ENCODE measurements at regions not wholly inside any gene's neighbourhood (a gene's known extent, or its start where the extent isn't known, plus 50 kb on each side); places are given as distances from the start of the nearest gene placed in this dataset.

DNA sequence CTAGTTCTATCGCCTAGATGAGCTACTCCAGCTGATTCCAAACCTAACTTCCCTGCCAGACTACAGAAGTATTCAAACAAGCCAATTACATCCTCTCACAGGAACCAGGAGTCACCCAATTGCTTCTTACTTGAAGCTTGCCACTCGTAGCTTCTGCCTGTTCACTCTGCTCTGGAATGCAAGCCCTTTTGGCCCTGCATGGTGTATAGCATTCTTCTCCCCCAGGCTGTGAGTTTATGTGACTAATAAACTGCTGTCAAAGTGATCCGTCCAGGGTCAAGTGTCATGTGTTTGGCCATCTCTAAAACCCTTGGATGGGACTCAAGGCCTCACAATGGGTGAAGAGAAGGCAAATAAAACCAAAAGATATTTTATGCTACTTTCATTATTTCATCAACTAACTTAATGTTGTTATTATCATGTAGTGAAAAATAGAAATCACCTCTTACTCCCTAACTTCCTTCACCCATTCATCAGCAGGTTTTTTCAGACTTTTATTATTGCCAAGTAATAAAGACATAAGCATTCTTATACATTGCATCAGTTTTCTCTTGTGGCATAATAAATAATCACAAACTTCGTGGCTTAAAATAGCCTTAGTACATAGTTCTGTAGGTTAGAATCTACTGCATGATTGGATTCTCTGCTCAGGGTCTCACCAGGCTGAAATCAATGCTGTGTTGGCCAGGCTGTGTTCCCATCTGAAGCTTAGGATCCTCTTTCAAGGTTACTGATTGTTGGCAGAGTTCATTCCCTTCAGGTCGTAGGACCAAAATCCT, 1981.7 kb upstream of the FLRT2 start:
- TF ChIP-seq, protein P1, sequence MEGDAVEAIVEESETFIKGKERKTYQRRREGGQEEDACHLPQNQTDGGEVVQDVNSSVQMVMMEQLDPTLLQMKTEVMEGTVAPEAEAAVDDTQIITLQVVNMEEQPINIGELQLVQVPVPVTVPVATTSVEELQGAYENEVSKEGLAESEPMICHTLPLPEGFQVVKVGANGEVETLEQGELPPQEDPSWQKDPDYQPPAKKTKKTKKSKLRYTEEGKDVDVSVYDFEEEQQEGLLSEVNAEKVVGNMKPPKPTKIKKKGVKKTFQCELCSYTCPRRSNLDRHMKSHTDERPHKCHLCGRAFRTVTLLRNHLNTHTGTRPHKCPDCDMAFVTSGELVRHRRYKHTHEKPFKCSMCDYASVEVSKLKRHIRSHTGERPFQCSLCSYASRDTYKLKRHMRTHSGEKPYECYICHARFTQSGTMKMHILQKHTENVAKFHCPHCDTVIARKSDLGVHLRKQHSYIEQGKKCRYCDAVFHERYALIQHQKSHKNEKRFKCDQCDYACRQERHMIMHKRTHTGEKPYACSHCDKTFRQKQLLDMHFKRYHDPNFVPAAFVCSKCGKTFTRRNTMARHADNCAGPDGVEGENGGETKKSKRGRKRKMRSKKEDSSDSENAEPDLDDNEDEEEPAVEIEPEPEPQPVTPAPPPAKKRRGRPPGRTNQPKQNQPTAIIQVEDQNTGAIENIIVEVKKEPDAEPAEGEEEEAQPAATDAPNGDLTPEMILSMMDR (IDR thresholded peaks at IDR 0.05): no peak
- TF ChIP-seq POLR2A (IDR thresholded peaks at IDR 0.05): no peak
- TF ChIP-seq POLR2AphosphoS5 (IDR thresholded peaks at IDR 0.05): no peak
- no peak for TF ChIP-seq EP300 (IDR thresholded peaks at IDR 0.05; ENCODE audit: low read depth)

Data from transverse colon (tissue), 4 donors.